ENCODE measurements at regions not wholly inside any gene's neighbourhood (a gene's known extent, or its start where the extent isn't known, plus 50 kb on each side); places are given as distances from the start of the nearest gene placed in this dataset.

- Histone ChIP-seq H3K14ac (ENCODE audit: low read length) (no peak overlapping the region), H3K4me2 (ENCODE audit: low read length) (no peak overlapping the region), H2AFZ (ENCODE audit: insufficient read depth, low read length, poor library complexity) (no peak overlapping the region), H3K9ac (ENCODE audit: low read length) (no peak overlapping the region), H3K4ac (ENCODE audit: low read depth, low read length) (no peak overlapping the region), H3K79me2 (ENCODE audit: control insufficient read depth, insufficient read depth, low read length, poor library complexity) (no peaks in the 10 kb centered on the region), H3K36me3 (ENCODE audit: control insufficient read depth in 1 of 2, insufficient read depth in 2 of 2, low read length in 2 of 2) (no peaks in the 10 kb centered on the region), H4K8ac (ENCODE audit: low read depth, low read length) (no peak overlapping the region), H3K79me1 (ENCODE audit: low read length) (no peaks in the 10 kb centered on the region), H2BK5ac (ENCODE audit: low read depth, low read length, poor library complexity) (no peak overlapping the region), H3K27ac (ENCODE audit: low read depth, low read length) (no peak overlapping the region), H3K27me3 (ENCODE audit: insufficient read depth, low read length) (no peaks in the 10 kb centered on the region), H3K23ac (ENCODE audit: low read length) (no peak overlapping the region), H4K12ac (ENCODE audit: low read depth, low read length) (no peak overlapping the region), H3K4me1 (ENCODE audit: control insufficient read depth in 1 of 2, insufficient read depth in 2 of 2, low read length in 2 of 2) (no peaks in the 10 kb centered on the region), H2BK12ac (ENCODE audit: low read length) (no peak overlapping the region), H3K4me3 (ENCODE audit: low read depth, low read length) (no peak overlapping the region), H3K18ac (ENCODE audit: low read length) (no peak overlapping the region), H4K91ac (ENCODE audit: low read depth, low read length) (no peak overlapping the region), H2BK120ac (ENCODE audit: insufficient read depth, low read length, poor library complexity) (no peak overlapping the region), H2AK5ac (ENCODE audit: low read length) (no peak overlapping the region), H3K9me3 (ENCODE audit: insufficient read depth, low read depth, low read length) (peaks cover 2% of the 10 kb centered on the region)
- no CpG with 5 or more reads among the region's 7 CpGs for WGBS (ENCODE audit: extremely low coverage, insufficient coverage, insufficient read length)
- no peak for DNase-seq
Observed at GRCh38 chr7:22066522-22066921, 120.8 kb upstream of the CDCA7L start.

- WGBS (ENCODE audit: extremely low coverage, insufficient coverage, insufficient read length): no CpG with 5 or more reads among the region's 2 CpGs
Observed at GRCh38 chr7:22064816-22065215, 119.1 kb upstream of the CDCA7L start.

GRCh38 chr7:22061775-22062174 lies 116.1 kb upstream of the CDCA7L start:
- H3K79me2 ChIP-seq (ENCODE audit: control insufficient read depth, insufficient read depth, low read length, poor library complexity): no peaks in the 10 kb centered on the region
- no peaks in the 10 kb centered on the region for H3K27me3 ChIP-seq (ENCODE audit: insufficient read depth, low read length)
- DNase-seq: no peak
- H3K9me3 ChIP-seq (ENCODE audit: insufficient read depth, low read depth, low read length): no peaks in the 10 kb centered on the region
- no peak overlapping the region for H3K4ac ChIP-seq (ENCODE audit: low read depth, low read length)
- H2BK5ac ChIP-seq (ENCODE audit: low read depth, low read length, poor library complexity): no peak overlapping the region
- no peak overlapping the region for H3K18ac ChIP-seq (ENCODE audit: low read length)
- H4K12ac ChIP-seq (ENCODE audit: low read depth, low read length): no peak overlapping the region
- no peak overlapping the region for H2AFZ ChIP-seq (ENCODE audit: insufficient read depth, low read length, poor library complexity)
- H3K4me1 ChIP-seq (ENCODE audit: control insufficient read depth in 1 of 2, insufficient read depth in 2 of 2, low read length in 2 of 2): no peaks in the 10 kb centered on the region
- H3K23ac ChIP-seq (ENCODE audit: low read length): no peak overlapping the region
- no peak overlapping the region for H2AK5ac ChIP-seq (ENCODE audit: low read length)
- H3K36me3 ChIP-seq (ENCODE audit: control insufficient read depth in 1 of 2, insufficient read depth in 2 of 2, low read length in 2 of 2): no peaks in the 10 kb centered on the region
- H2BK12ac ChIP-seq (ENCODE audit: low read length): no peak overlapping the region
- no peaks in the 10 kb centered on the region for H3K79me1 ChIP-seq (ENCODE audit: low read length)
- H3K9ac ChIP-seq (ENCODE audit: low read length): no peak overlapping the region
- H3K4me3 ChIP-seq (ENCODE audit: low read depth, low read length): no peak overlapping the region
- H2BK120ac ChIP-seq (ENCODE audit: insufficient read depth, low read length, poor library complexity): no peak overlapping the region
- no peak overlapping the region for H3K27ac ChIP-seq (ENCODE audit: low read depth, low read length)
- H3K14ac ChIP-seq (ENCODE audit: low read length): no peak overlapping the region
- WGBS (ENCODE audit: extremely low coverage, insufficient coverage, insufficient read length): no CpG with 5 or more reads among the region's 2 CpGs
- no peak overlapping the region for H4K8ac ChIP-seq (ENCODE audit: low read depth, low read length)
- no peak overlapping the region for H3K4me2 ChIP-seq (ENCODE audit: low read length)
- no peak overlapping the region for H4K91ac ChIP-seq (ENCODE audit: low read depth, low read length)

More at GRCh38 chr7:22064816-22065215, 119.1 kb upstream of the CDCA7L start:
- Histone ChIP-seq H3K9me3 (ENCODE audit: insufficient read depth, low read depth, low read length) (peaks cover 2% of the 10 kb centered on the region), H3K27me3 (ENCODE audit: insufficient read depth, low read length) (no peaks in the 10 kb centered on the region), H2BK5ac (ENCODE audit: low read depth, low read length, poor library complexity) (no peak overlapping the region), H3K18ac (ENCODE audit: low read length) (no peak overlapping the region), H2AFZ (ENCODE audit: insufficient read depth, low read length, poor library complexity) (no peak overlapping the region), H2AK5ac (ENCODE audit: low read length) (no peak overlapping the region), H4K8ac (ENCODE audit: low read depth, low read length) (no peak overlapping the region), H3K9ac (ENCODE audit: low read length) (peak overlapping the region; percentile 42), H3K36me3 (ENCODE audit: control insufficient read depth in 1 of 2, insufficient read depth in 2 of 2, low read length in 2 of 2) (no peaks in the 10 kb centered on the region), H3K4ac (ENCODE audit: low read depth, low read length) (no peak overlapping the region), H3K4me2 (ENCODE audit: low read length) (no peak overlapping the region), H2BK120ac (ENCODE audit: insufficient read depth, low read length, poor library complexity) (no peak overlapping the region), H3K23ac (ENCODE audit: low read length) (no peak overlapping the region), H2BK12ac (ENCODE audit: low read length) (no peak overlapping the region), H4K12ac (ENCODE audit: low read depth, low read length) (no peak overlapping the region), H3K14ac (ENCODE audit: low read length) (no peak overlapping the region), H3K4me3 (ENCODE audit: low read depth, low read length) (no peak overlapping the region), H3K79me1 (ENCODE audit: low read length) (no peaks in the 10 kb centered on the region), H4K91ac (ENCODE audit: low read depth, low read length) (no peak overlapping the region), H3K79me2 (ENCODE audit: control insufficient read depth, insufficient read depth, low read length, poor library complexity) (no peaks in the 10 kb centered on the region), H3K27ac (ENCODE audit: low read depth, low read length) (no peak overlapping the region), H3K4me1 (ENCODE audit: control insufficient read depth in 1 of 2, insufficient read depth in 2 of 2, low read length in 2 of 2) (no peaks in the 10 kb centered on the region)
- no peak for DNase-seq

GRCh38 chr7:22060863-22061262 lies 115.2 kb upstream of the CDCA7L start:
- no peaks in the 10 kb centered on the region for H3K36me3 ChIP-seq (ENCODE audit: control insufficient read depth in 1 of 2, insufficient read depth in 2 of 2, low read length in 2 of 2)
- no peaks in the 10 kb centered on the region for H3K4me1 ChIP-seq (ENCODE audit: control insufficient read depth in 1 of 2, insufficient read depth in 2 of 2, low read length in 2 of 2)
- H3K79me2 ChIP-seq (ENCODE audit: control insufficient read depth, insufficient read depth, low read length, poor library complexity): no peaks in the 10 kb centered on the region
- no peak overlapping the region for H2BK12ac ChIP-seq (ENCODE audit: low read length)
- H3K14ac ChIP-seq (ENCODE audit: low read length): no peak overlapping the region
- no peak overlapping the region for H4K12ac ChIP-seq (ENCODE audit: low read depth, low read length)
- no CpG with 5 or more reads among the region's 3 CpGs for WGBS (ENCODE audit: extremely low coverage, insufficient coverage, insufficient read length)
- no peak overlapping the region for H3K4ac ChIP-seq (ENCODE audit: low read depth, low read length)
- H3K4me2 ChIP-seq (ENCODE audit: low read length): no peak overlapping the region
- no peak overlapping the region for H4K91ac ChIP-seq (ENCODE audit: low read depth, low read length)
- no peak overlapping the region for H2BK5ac ChIP-seq (ENCODE audit: low read depth, low read length, poor library complexity)
- no peak overlapping the region for H2AK5ac ChIP-seq (ENCODE audit: low read length)
- no peak overlapping the region for H3K4me3 ChIP-seq (ENCODE audit: low read depth, low read length)
- no peak overlapping the region for H3K9ac ChIP-seq (ENCODE audit: low read length)
- no peak overlapping the region for H3K23ac ChIP-seq (ENCODE audit: low read length)
- no peak for DNase-seq
- no peak overlapping the region for H2AFZ ChIP-seq (ENCODE audit: insufficient read depth, low read length, poor library complexity)
- H3K27ac ChIP-seq (ENCODE audit: low read depth, low read length): no peak overlapping the region
- H3K18ac ChIP-seq (ENCODE audit: low read length): no peak overlapping the region
- no peaks in the 10 kb centered on the region for H3K79me1 ChIP-seq (ENCODE audit: low read length)
- H4K8ac ChIP-seq (ENCODE audit: low read depth, low read length): no peak overlapping the region
- H3K27me3 ChIP-seq (ENCODE audit: insufficient read depth, low read length): no peaks in the 10 kb centered on the region
- H3K9me3 ChIP-seq (ENCODE audit: insufficient read depth, low read depth, low read length): no peaks in the 10 kb centered on the region
- no peak overlapping the region for H2BK120ac ChIP-seq (ENCODE audit: insufficient read depth, low read length, poor library complexity)

All from trophoblast cell (in vitro differentiated cells and primary cell).